ENCODE measurements at regions not wholly inside any gene's neighbourhood (a gene's known extent, or its start where the extent isn't known, plus 50 kb on each side); places are given as distances from the start of the nearest gene placed in this dataset.
A peak's percentile ranks its signal among the peaks of the same experiment; 100 is the strongest.

DNA sequence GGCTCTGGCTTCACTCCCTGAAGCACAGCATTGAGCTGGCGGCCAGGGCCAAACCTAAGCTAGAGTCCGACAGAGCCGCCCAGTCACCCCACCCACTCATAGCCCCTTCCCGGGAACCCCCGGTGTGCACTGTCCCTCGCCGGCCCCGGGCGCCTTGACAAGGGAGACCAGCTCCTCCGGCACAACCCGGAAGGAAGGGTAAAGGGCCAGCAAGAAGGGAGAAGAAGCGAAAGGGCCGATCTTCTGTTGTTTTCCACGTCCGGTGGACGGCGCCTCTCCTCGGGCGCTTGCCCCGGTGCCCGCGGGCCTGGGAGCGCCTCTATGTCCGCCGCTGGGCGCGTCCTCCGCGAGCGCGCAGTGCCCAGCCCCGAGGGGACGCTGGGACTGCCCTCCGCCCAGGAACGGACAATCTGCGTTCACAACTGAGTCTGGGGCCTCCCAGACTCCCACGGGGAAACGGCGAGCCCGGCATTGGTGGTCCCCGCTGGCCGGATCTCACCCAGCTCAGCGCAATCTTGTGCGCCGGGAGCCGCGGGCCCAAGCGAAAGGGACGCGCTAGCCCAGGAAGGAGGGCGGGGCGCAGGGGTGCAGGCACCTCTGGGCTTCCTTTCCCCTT, 172.5 kb upstream of the MIR17HG start:
- DNase-seq: no peak

- no peak for DNase-seq
Observed at GRCh38 chr13:91178099-91178498, 169.4 kb upstream of the MIR17HG start.

DNA sequence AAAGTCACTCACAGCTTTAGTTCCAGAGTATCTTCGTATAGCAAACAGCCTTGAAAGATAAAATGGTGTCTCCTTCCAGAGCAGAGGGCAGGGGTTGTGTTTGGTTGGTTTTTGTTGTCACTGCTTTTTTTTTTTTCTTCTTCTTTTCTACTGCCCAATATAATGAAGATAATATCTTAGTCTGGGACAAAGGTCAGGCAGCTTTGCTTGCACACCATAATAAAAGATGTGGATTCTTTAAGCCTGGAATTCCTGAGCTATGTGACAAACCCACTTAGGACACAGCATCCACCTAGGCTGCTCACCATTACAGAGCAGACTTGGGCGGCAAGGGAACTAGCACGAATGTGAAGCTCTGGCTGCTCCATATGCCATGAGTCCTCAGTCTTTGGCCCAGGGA, 165.6 kb upstream of the MIR17HG start:
- no peak for DNase-seq

GRCh38 chr13:91184244-91184926, 163.1 kb upstream of the MIR17HG start:
- no peak for DNase-seq

GRCh38 chr13:91185294-91185863, 162.1 kb upstream of the MIR17HG start:
- no peak for DNase-seq

GRCh38 chr13:91187522-91187921, 160.0 kb upstream of the MIR17HG start:
- DNase-seq: no peak

GRCh38 chr13:91189506-91189905, 158.0 kb upstream of the MIR17HG start:
- DNase-seq: peak; percentile 11

- no peak for DNase-seq
Observed at GRCh38 chr13:91193358-91193757, 154.1 kb upstream of the MIR17HG start.

DNA sequence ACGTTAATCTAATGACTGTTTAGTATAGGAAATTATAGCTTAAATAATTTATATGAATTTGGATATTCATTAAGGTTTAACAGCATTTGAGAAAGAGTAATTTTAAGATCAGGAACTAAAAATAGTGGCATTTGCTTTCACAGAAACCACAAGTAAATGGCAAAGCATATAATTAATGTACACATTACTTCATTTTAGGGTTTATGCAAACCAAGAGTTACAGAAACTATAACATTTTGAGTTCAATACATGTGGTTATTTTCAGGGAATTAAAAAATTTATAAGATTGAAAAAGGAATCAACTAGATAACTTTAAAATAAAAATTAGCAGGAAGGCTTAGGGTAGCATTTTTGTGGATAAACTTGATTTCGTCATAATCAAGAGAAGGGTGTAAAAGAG, 151.7 kb upstream of the MIR17HG start:
- no peak for DNase-seq

DNA sequence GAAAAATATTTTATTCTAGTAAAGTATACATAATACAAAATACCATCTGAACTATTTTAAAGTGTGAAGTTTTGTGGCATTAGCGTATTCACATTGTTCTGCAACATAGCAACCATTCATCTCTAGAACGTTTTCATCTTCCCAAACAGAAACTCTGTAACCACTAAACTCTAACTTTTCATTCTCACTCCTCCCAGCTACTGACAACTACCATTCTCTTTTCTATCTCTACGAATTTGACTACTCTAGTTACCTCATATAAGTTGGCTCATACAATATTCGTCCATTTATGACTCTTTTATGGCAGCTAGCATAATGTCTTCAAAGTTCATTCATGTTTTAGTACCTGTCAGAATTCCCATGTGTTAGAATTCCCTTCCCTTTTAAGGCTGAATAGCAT, 150.5 kb upstream of the MIR17HG start:
- DNase-seq: no peak

DNA sequence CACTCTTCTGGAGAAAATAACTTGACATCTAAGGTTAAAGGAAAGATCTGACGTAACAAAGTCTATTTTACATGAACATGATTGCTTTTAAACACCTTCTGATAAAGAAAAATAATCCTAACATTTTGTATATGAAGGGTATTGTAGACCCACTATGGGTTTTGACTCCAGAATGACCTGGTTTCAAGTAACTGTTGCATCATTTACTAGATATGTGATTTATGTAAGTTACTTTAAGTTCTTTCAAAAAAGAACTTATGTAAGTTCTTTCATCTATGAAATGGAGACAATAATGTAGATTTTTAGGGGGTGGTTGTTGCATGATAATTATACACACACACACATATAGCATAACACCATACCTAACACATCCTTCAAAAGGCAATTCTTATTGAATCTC, 147.6 kb upstream of the MIR17HG start:
- no peak for DNase-seq

GRCh38 chr13:91200486-91200885, 147.0 kb upstream of the MIR17HG start:
- no peak for DNase-seq

DNA sequence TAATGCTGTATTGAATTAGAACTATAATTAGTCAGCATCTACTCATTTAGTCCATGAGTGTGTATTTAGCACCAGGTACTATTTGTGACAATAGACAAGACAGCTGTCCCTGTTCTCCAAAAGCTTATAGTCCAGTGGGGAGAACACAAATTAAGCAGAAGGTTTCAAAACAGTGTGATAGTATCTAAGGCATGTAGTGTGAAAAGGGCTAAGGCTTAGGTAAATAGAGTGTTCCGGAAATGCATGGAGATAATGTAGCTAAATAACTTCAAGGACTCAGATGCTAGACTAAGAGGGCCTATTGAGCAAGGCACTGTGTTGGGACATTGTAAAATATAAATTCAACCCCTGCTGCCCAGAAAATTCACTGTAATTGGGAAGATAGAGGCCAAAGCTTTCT, 144.1 kb upstream of the MIR17HG start:
- no peak for DNase-seq

DNA sequence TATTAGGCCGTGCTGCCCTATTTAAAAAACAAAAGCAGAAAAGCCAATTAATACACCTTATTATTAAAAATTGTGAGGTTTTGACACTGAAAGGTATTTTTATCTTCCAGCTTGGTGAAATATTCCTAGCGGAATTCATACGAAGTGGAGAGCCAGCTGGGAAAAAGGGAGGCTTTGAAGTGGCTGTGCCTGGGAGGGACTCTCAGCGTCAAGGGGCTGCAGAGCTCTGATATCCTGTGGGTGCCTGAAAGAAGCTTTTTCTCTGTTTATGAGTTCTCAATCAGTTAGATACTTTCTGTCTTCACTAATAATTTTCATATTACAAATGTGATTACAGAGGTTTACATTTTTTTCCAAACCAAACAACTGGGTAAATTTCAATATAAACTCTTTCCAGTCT, 140.2 kb upstream of the MIR17HG start:
- DNase-seq: no peak

DNA sequence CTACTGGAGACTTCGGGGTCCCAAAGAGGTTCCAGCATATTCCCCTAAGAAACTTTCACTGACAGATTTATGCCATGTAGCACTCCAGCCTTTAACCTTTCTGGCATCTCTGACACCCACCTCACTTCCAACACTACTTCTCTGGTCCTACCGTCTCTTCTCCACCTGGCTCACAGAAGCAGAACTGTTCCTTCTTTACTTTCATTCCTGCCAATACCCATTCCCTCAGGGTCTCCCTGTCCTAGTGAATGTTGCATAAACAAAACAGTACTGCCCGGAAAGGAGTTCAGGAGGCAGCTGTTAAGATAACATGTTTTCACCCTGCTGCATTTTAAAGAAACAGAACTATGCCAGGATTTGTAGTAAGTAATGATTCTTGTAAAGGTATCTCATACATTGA, 136.0 kb upstream of the MIR17HG start:
- no peak for DNase-seq

DNA sequence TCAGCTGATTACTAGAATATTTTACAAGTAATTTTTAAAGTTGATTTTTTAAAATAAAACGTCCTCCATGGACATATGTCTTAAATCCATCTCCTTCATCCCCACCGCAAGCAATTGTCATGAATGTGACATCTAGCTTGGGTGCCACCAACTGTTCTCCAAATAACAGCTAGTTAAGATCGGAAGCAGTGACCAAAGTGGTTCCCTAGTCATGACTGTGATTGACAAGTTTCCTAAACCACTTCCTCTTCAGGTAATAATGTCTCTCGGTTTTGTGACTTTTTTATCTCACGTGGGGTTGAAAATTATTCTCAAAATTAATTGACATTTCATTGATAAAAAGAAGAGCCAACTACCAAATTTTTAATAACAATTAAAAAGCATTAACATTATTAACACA, 135.3 kb upstream of the MIR17HG start:
- DNase-seq: no peak

DNA sequence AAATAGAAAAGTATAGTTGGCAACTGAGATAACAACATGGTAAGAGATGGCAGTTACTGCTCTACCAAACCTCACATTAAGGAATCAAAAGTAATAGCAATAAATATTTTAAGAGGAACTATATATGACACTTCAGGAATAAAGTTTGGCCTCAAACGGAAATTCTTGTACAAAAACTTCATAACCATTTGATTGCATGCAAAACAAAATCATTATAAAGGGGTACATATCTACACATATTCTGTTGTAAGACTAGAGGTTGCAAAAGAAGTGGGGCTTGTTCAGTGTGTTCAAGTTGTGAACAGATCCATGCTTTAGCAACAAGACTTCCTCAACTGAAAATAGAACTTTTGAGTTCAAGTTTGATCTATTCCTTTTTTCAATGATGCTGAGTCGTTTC, 133.5 kb upstream of the MIR17HG start:
- DNase-seq: no peak

- no peak for DNase-seq
Observed at GRCh38 chr13:91216928-91217700, 130.4 kb upstream of the MIR17HG start.

GRCh38 chr13:91219201-91219600, 128.3 kb upstream of the MIR17HG start:
- DNase-seq: no peak

DNA sequence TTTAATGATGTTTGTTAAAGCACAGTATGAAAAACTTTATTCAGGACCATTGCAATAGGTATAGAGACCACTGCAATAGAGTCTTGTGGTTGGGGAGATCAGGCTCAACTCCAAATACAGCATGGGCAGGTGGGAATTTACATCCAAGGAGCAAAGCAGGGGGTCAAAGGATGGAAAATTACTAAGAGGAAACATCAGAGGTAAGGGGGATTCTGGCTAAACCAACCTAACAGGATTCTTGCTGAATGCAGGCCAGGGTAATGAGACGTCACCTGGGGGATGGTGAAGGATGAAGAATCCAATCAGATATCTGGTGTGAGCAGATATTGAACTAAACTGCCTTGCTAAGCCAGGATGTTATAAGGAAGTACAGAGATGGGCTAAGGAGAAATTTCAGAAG, 126.6 kb upstream of the MIR17HG start:
- no peak for DNase-seq

- no peak for DNase-seq
Observed at GRCh38 chr13:91228108-91228507, 119.4 kb upstream of the MIR17HG start.

DNA sequence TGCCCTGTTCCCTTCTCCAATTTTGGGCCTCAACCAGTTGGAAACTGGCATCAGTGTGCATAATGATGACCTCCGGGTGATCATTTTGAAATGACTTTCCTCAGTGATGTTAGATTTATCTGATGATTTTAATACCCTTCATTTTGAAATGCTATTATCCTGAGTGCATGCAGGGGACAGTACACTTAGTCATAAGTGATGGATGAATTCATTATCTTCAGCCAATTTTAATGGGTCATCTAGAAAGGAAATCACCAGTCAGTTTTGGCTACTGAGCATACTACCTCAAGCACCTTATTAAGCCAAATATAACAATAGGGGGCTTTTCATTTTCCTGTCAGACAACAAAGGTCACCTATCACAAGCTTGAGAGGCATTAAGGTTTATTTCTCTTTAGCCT, 118.5 kb upstream of the MIR17HG start:
- no peak for DNase-seq

- DNase-seq: no peak
Observed at GRCh38 chr13:91232716-91233115, 114.8 kb upstream of the MIR17HG start.

DNA sequence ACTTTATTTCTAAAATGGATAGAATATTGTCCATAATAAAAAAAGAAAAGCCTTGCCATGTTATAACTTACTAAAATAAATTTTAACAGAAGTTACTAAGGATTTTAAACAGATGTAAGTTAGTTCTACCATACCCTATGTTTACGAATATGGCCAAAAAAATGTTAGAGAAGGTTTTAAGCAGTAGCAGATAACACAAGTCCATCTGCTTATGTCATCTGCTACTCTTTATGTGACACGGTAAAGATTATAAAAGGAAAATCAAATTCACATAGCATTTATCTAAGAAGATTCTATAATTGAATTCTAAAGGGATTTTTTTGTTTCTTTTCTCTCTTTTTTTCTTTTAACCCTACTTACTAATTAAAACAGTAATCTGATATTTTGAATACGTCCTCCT, 114.2 kb upstream of the MIR17HG start:
- no peak for DNase-seq
